NCI-H526 (cell line): ENCODE measurements at regions not wholly inside any gene's neighbourhood (a gene's known extent, or its start where the extent isn't known, plus 50 kb on each side); places are given as distances from the start of the nearest gene placed in this dataset.
"Not testable (repeated sequence)": the region's sequence is repeated elsewhere in the genome, so short reads cannot be mapped to it uniquely, and the experiment has no call there.

Experiments
- DNase-seq, 2 experiments: peaks; one replicate each; lab custom pipeline; 2025; lab: John Stamatoyannopoulos, UW

DNA sequence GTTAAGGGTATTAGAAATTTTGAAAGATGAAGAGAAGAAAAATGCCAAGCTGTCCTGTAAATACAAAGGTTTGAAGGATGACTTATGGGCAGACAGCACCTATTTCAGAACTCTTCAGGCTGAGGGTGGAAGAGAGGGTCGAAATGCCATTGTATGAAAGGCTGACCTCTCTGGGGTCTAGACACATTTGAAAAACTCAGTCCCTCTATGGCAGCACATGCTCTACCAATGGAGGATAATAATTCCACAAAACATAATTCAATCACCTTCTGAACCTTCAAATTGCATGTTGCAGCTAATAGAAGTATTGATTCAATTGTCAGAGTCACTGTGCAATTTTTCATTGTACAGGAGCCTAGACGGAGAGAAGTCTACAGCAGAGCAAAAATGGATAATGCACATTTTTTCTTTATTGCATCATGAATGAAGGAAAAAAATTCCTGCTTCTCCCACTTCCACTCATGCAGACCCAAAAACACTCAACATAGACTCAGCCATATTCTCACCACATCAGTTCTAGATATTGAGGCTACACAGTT, 569.1 kb downstream of the TBL1XR1 start:
- no peak for DNase-seq

DNA sequence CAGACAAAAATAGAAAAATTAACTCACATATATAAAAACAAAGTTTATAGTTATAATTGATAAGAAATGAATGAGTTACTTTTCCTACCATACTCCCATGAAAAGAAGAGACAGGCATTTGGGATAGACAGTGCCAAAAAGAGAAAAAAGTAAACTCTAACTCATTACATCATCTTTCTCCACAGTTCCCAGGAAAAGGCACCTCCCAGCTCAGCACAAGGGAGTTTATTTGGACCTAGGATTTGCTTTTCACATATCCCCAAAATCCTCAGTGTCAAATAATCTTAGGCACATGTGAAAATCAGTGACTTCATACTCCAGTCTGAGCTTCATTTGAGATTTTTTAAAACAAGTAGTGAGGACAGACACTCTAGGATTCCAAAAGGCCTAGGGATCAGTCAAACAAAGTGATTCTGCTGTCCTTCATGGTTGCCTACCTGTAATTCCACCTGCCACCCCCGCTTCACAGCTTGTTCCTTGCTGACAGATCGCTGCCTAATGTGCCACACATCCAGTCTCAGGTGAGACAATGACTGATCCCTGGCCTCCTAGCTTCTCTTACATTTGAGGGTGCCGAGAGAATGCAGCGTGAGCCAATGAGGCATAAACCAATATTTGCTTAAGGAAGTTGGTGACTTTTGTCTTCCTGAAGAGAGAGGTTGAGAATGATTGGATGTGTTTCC, 573.7 kb downstream of the TBL1XR1 start:
- DNase-seq: no peak

DNA sequence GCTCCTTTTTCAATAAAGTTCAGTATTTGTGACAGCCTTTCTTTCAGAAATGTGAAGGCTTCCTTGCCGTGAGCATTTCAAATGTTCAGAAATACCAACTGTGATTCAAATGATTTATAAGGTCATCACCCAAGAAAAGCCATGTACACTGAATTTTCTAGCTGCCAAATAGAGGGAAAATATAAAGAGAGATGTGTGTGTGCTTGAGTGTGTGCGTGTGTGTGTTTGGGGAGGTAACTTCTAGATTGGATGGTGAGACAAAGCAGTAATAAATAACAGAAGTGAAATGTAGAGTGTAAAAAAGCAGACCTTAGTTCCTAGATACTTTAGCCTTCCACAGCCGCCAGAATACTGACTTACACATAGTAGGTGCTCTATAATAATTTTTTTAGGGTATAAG, 577.4 kb downstream of the TBL1XR1 start:
- DNase-seq: no peak

DNA sequence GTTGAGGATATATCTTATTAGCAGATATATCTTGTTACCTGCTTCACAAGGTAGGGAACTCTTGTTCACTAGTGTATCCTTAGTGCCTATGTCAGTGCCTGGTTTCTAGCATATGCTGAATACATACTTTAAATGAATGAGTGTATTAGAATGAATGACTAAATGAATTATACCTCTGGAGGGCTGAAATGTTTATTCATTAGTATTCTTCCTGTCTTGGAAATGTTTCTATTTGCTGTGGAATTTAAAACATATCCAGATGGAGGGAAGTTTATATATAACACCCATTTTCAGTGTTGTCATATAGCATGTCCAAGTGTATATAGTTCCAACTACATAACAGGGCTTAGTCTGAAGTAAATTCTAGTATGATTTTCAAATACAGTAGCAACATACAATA, 581.5 kb downstream of the TBL1XR1 start:
- DNase-seq: no peak

DNA sequence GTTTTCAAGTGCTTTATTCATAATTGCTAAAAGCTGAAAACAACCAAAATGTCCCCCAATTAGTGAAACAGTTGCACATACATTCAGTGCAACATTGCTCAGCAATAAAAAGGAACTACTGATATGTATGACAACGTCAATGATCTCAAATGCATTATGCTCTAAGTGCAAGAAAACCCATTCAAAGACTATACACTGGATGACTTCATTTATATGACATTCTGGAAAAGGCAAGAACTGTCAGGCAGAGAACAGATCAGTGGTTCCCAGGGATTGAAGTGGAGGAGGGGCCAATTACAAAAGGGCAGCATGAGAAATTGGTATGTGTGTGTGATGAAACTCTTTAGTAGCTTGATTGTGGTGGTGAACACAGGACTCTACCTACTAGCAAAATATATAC, 585.6 kb downstream of the TBL1XR1 start:
- no peak for DNase-seq

DNA sequence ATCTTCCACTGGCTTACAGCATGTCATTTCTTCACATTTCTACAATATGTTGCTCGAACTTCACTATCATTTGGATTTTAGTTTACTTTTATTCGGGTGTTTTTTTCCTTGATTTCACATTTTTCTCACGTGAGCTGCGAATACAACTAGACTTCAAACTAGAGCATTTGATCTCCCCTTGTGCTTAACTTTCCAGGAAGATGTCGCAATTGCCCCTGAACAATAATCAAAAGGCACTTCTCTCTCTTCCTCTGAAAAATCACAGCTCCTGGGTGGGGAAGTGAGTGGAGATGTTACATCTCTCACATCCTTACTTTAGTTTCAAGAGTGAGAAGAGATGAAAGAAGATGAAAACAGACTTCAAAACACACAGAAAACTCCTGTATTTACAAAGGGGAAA, 587.9 kb downstream of the TBL1XR1 start:
- DNase-seq: no peak

DNA sequence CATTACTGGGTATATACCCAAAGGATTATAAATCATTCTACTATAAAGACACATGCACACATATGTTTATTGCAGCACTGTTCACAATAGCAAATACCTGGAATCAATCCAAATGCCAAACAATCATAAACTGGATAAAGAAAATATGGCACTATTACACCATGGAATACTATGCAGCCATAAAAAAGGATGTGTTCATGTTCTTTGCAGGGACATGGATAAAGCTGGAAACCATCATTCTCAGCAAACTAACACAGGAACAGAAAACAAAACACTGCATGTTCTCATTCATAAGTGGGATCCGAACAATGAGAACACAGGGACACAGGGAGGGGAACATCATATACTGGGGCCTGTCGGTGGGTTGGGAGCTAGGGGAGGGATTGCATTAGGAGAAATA, 591.7 kb downstream of the TBL1XR1 start:
- not testable (repeated sequence) for DNase-seq

DNA sequence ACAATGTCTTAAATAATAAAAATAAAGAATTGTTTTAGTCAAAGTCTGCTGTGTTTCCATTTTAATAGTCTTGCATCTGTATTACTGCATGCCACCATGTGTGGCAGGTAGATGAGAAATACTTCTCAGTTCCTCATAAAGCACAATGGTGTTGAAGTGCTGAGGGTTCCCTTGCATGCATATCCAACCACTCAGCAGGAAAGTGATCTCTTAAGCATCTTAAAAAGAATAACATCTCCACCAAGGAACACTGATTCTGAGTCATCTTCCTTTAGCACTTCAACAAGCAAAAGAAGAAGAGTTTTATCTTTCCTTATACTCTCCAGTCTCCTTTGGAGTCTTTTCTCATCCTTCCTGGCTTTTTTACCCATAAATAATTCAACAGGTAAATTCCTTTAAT, 602.0 kb downstream of the TBL1XR1 start:
- DNase-seq: no peak

DNA sequence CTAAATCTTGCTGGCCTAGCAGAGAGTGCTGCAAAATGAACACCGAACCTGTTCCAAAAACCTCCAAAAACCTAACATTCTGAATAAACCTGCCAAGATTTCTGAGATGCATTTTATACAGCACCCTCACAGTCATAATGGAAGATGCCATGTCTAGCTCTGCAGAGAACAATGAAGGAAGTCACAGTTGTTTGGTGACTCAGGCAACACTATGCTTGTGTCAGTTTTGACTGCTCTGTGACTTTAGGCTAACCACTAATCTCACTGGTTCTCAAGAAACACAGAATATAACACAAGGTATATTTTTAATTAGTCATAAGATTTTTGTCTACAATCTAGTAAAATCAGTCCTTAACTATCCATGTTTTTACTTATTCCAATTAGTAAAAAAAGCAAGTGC, 606.6 kb downstream of the TBL1XR1 start:
- DNase-seq: no peak

DNA sequence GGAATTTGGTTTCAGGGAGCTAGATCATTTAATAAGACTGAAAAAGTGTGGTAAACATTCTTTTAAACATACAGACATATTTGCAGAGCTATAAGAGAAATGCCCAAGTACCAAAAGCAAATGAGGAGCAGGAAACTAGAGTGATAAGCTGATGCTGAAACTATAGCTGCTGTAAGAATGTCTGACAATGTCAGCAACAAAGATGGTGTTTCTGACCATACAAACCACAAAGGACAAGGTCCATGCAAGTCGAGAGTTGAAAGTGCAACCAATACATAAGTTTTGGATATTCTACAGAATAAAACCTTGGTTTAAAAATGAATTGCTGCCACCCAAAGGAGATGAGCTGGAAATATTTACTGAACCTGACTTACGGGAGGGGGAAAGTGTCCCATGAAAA, 610.2 kb downstream of the TBL1XR1 start:
- DNase-seq: no peak

DNA sequence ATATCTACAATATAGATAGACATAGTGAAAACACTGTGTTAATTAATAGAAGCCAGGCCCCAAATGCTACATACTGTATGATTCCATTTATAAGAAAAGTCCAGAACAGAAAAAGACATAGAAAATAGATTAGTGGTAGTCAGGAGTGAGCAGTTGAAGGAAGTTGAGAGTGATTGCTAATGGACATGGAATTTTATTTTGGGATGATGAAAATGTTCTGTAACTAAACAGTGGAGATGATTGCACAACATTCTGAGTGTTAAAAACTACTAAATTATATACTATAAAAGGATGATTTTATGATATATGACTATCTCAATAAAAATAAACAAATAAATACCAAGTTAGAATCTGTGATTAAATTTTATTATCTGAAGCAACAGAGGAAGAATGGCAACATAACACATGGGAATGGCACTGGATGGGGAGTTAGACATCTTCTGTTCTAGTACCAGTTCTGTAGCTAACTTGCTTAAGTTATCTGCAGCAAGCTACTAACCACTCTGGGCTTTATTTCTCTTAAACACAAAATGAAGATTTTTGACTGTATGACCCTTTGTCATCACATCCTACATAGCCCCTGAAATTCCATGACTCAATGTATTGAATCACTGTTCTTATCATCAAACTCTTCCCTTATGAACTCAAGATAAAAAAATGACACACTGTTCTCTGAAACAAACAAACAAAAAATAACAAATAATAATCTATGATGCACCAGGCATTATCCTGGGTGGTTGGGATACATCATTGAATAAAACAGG, 612.7 kb downstream of the TBL1XR1 start:
- DNase-seq: no peak

DNA sequence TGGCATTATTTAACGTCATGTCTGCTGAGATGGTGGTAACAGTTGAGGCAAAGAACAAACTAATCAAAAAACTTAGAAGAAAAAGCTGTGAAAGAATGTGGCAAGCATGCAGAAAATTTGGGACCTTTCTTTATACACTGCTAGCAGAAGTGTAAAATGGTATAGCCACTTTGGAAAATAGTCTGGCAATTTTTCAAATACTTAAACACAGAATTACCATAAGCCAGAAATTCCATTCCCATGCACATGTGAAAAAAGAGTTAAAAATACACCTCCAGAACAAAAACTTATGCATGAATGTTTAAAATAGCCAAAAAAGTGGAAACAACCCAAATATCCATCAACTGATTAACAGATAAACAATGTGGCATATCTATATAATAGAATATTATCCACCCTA, 613.3 kb downstream of the TBL1XR1 start:
- no peak for DNase-seq

DNA sequence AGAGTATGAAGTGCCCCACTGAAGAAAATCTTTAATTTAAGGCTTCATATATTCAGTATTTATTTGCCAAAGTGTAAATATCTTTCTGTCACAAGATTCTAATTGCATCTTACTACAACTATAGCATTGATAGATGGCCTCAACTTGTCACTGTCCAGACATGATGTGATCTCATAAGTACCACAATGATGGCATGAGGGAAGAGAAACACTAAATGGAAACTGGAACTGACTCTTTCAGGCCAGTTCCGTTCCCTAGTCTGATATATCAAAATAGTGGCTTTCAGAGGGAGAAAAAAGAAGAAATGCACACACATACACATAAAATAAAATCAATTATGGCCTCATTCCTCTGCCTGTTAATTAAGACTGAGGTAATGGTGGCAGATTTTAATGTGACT, 615.7 kb downstream of the TBL1XR1 start:
- no peak for DNase-seq

DNA sequence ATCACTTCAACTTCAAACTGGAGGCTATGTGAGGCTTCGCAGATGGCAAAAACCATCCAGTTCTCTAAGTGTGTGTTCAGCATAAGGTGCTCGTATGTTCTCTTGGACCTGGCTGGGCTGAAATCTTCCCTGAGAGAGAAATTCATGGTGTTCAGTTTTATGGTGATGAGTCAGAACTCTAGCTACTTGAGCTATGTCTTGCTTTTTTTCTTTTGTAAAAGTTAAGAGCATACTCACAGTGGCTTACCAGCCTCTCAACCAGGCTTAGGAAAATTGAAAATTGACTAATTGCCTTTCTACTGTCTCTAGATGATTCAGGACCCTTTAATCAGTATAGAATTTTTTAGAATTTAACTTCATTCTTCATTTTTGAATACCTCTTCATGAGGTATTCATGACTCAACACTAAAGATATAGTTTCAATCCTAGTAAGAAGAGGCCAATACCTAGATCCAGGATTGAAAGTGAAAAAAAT, 617.5 kb downstream of the TBL1XR1 start:
- DNase-seq: no peak

DNA sequence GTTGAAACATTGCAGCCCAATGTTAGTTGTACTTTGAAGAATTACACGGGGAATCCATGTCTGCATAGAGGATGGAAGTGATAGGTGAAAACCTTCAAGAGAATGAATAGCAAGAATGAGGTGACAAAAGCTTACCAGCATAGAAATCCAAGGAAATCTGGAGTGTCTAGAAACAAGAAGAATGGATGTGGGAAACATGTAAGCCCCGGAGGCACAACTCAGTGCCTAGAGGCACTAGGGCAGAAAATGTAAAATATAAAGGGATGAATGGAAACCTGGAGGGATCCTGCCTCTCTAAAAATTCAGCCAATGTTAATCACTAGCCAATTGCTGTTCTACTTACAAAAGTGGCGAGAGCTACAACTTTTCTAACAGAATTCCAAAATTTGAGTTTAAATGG, 619.0 kb downstream of the TBL1XR1 start:
- no peak for DNase-seq

DNA sequence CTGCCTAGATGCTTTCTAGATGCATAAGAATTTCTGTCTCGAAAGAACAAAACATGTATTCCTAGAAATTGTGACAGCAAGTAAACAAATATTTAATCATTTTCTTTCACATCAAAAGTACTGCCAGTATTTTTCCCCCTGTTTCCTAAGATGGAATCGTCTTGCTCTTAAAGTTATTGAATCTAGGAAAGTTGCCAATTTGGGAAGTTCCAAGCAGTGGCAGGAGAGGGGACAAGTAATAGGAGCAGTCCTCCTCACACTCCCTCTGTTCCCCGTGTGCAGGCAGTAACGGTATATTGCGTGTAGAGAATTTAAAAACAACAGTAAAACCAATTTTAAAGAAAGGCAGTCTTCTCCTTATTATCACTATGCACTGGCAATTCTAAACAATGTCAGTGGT, 619.8 kb downstream of the TBL1XR1 start:
- no peak for DNase-seq

DNA sequence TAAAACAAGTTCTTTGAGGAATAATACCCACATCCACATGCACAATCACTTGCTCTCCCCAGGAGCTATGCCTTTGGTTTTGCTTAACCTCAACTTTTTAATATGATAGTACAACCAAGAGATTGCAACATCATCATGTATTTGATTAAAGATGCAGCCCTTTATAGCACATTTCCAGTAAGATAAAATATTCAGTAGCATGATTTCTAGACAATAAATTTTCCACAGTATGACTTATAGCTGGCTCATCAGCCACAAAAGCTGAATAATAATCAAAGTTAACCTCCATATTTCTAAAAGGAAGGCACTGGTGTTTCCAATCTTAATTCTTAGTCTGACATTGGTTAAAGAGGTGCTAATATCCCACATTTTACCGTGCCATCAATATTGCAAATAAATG, 622.5 kb downstream of the TBL1XR1 start:
- DNase-seq: no peak

DNA sequence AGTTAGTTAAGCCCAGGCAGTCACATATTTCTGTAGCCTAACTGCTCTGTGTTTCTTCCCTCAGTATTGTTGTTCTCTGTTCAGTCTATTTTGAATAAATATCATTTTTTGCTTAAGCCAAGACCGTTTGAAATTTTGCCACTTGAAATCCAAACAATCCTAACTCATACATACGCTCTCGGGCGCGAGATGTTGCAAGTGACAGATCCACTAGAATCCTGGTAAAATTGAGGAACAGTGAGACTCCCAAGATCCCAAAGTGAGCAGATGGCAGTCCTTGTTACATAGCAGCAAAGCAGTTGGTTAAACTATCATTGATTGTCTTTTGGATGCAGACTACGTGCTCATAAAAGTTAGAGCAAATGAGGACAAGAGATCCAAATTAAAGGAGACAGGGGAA, 625.4 kb downstream of the TBL1XR1 start:
- DNase-seq: no peak

DNA sequence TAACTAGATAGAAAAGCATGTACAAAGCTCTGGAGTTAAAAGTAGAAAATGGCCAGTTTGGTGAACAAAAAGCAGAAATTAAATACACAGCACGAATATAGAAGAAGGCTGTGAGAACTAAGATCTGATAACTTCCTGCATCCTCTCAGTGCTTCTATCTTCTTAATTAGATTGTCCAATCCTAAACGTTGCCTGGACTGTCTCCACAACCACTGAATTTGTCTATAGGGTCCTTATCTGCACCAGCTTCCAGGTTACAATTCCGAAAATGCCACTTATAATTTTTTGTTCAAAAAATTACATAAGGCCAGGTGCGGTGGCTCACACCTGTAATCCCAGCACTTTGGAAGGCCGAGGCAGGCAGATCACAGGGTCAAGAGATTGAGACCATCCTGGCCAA, 626.3 kb downstream of the TBL1XR1 start:
- DNase-seq: no peak

DNA sequence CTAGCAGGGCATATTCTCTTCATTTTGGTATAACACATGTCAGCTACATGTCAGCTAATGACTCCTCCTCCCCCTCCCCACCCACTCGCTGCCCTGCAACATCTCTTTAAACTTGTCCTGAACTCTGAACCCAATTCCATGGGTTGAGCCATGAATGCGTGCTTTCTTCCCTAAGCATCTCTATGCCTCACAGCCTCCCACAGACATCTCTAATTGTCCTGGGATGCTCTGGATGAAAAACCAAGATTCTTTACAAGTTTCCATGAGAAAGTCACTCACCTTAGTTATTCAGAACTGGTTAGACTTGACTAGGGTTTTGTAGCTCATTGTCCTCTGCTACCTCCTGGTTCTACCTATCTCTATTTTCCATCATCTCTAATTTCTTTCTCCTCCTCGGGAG, 629.1 kb downstream of the TBL1XR1 start:
- DNase-seq: no peak

DNA sequence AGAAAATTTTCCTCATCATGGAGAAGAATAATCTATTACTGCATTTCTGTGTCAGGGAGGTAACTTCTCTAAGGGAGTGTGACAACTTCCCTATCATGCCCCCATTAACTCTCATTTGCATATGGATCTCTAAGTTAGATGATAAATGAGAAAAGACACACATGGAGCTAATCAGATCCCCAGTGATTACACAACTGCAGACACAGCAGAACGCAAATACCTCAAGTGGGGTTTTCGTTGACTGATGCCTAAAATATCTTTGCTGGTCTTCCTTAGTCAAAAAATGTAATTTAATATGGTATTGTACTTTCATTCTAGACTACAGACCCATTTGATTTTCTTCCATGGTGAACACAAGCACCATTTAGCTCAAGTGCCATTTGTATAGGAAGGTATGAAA, 630.5 kb downstream of the TBL1XR1 start:
- no peak for DNase-seq

DNA sequence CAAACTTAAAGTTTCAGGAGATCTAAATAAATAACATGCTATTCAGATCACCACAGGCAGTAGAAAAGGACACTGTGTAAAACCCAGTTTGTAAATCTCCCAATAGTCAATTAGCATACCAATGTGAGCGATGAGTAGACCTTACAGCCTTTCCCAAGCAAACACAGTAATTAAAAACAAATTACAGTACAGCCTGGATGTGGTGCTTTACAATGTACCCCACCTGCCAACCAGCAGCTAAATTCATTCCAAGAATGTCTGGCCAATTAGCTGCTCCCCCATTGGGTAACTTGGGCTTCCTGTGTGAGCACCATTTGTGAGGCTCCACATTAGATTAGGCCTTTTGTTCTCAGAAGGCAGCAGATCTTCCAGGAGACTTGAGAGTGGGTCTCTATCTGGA, 635.0 kb downstream of the TBL1XR1 start:
- DNase-seq: no peak

DNA sequence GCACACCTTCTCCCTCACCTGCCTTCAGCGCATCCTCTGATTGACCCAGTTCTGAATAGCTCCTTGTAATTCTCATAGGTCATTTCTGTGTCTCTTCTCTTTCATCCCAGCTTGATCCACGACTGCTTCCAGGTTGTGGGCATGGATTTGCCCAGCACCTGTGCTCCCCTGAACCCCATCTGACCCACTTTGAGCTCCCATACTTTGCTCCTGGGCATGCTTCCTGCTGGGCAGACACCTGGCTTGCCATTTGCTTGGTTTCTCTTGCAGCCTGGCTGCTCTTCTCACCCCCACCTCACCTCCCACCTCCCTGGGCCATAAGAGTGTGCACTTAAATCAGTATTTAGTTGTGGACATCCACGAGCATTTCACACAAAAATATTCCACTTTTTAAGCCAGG, 635.5 kb downstream of the TBL1XR1 start:
- DNase-seq: no peak
